A549 (cell line): ENCODE measurements at regions not wholly inside any gene's neighbourhood (a gene's known extent, or its start where the extent isn't known, plus 50 kb on each side); places are given as distances from the start of the nearest gene placed in this dataset.

Experiments
- ATAC-seq, 2 experiments: fragments of 200-7000 bp in 1 of 2; fragments of >200 bp in 1 of 2; cut with Nextera tagmentation in 1 of 2; cut with Tn5 transposase in 1 of 2; 3 replicates each; pipeline versions ENCODE4 v1.8.0 to v1.9.1; 2018 to 2020; ENCODE audit warnings: mild to moderate bottlenecking in 1 of 2, moderate library complexity in 1 of 2
- CTCF ChIA-PET: fragments of 300-600 bp; sonication (Branson Sonifier 250); formaldehyde crosslinking; extraction: SDS; loops from one replicate; lab custom pipeline; 2021; ENCODE audit warnings: antibody characterized with exemption, inconsistent platforms; lab: Yijun Ruan, JAX
- POLR2A ChIA-PET: fragments of 350-600 bp; formaldehyde crosslinking; extraction: SDS; loops from one replicate; lab custom pipeline; 2021; ENCODE audit warnings: antibody characterized with exemption, inconsistent platforms; lab: Yijun Ruan, JAX
- DNase-seq, 2 experiments: peaks; one replicate each; pipeline versions ENCODE4 v3.0.0 to v3.0.0-alpha.2; 2011 to 2016; ENCODE audit warnings: low read depth in 1 of 2, low spot score in 1 of 2
- FAIRE-seq: peaks from 2 replicates; lab custom pipeline; 2011; peaks lifted over from hg19 to GRCh38; lab: Jason Lieb, UNC
- H3K27ac ChIP-seq, 2 experiments: fragments of >200 bp; sonication (Bioruptor Twin); formaldehyde crosslinking; 3 replicates each; pipeline ENCODE4 v1.5.1; 2016 to 2017
- H3K4me1 ChIP-seq: fragments of >200 bp; sonication (Bioruptor Twin); formaldehyde crosslinking; 3 replicates; pipeline ENCODE4 v1.6.1; 2016
- H3K4me2 ChIP-seq: fragments of >200 bp; sonication (Bioruptor Twin); formaldehyde crosslinking; 3 replicates; pipeline ENCODE4 v1.6.1; 2016
- H3K4me3 ChIP-seq: fragments of >200 bp; sonication (Bioruptor Twin); formaldehyde crosslinking; 3 replicates; pipeline ENCODE4 v1.5.1; 2016
- H3K9me3 ChIP-seq: fragments of >200 bp; sonication (Bioruptor Twin); formaldehyde crosslinking; 3 replicates; pipeline ENCODE4 v1.6.1; 2016
- ATOH8 ChIP-seq: fragments of 250-450 bp; sonication (Bioruptor Pico); IDR thresholded peaks from 2 replicates; pipeline ENCODE4 v1.5.0; 2020; ENCODE audit warnings: low read depth, mild to moderate bottlenecking, moderate library complexity
- BHLHE40 ChIP-seq: IDR thresholded peaks from 2 replicates; pipeline ENCODE4 v1.6.1; 2012; ENCODE audit warnings: low read depth, low read length, inconsistent platforms
- CBX2 ChIP-seq: fragments of 200-600 bp; sonication (generic); IDR thresholded peaks from 2 replicates; pipeline ENCODE4 v1.6.1; 2016; ENCODE audit warnings: low read depth, mild to moderate bottlenecking, borderline replicate concordance
- CEBPB ChIP-seq, 2 experiments: fragments of >200 bp in 1 of 2; sonication (Bioruptor Twin) in 1 of 2; formaldehyde crosslinking in 1 of 2; IDR thresholded peaks; 2 replicates each; pipeline ENCODE4 v1.6.1; 2012 to 2016
- CHD4 ChIP-seq: fragments of 200-600 bp; sonication (generic); IDR thresholded peaks from 2 replicates; pipeline ENCODE4 v1.6.1; 2016; ENCODE audit warnings: antibody characterized with exemption, mild to moderate bottlenecking, borderline replicate concordance
- CTCF ChIP-seq: fragments of >200 bp; sonication (Bioruptor Twin); formaldehyde crosslinking; IDR thresholded peaks from 3 replicates; pipeline ENCODE4 v1.5.1; 2016
- ELK1 ChIP-seq: fragments of 150-350 bp; IDR thresholded peaks from 2 replicates; pipeline ENCODE4 v1.6.1; 2014; ENCODE audit warnings: low read depth, mild to moderate bottlenecking, low read length
- EP300 ChIP-seq, 2 experiments: fragments of >200 bp; sonication (Bioruptor Twin); formaldehyde crosslinking; IDR thresholded peaks; 2 replicates in 1 of 2; 3 replicates in 1 of 2; pipeline ENCODE4 v1.6.1; 2016 to 2017
- ESRRA ChIP-seq: fragments of 150-350 bp; IDR thresholded peaks from 2 replicates; pipeline ENCODE4 v1.6.1; 2014; ENCODE audit warnings: mild to moderate bottlenecking, low read length, borderline replicate concordance
- FOSL2 ChIP-seq, 2 experiments: fragments of 450-650 bp in 1 of 2; fragments of >200 bp in 1 of 2; sonication (Bioruptor Twin) in 1 of 2; formaldehyde crosslinking; IDR thresholded peaks; 2 replicates each; pipeline versions ENCODE4 v1.5.0 to v1.6.1; 2016 to 2020; ENCODE audit warnings: mild to moderate bottlenecking in 1 of 2, moderate library complexity in 1 of 2
- FOXS1 ChIP-seq: fragments of 250-450 bp; sonication (Bioruptor Pico); IDR thresholded peaks from 2 replicates; pipeline ENCODE4 v1.5.0; 2020; ENCODE audit warnings: mild to moderate bottlenecking, moderate library complexity
- HDAC2 ChIP-seq: fragments of 200-600 bp; sonication (generic); IDR thresholded peaks from 2 replicates; pipeline ENCODE4 v1.6.1; 2016
- HMGXB4 ChIP-seq: fragments of 250-450 bp; sonication (Bioruptor Pico); IDR thresholded peaks from 2 replicates; pipeline ENCODE4 v1.5.0; 2021; ENCODE audit warnings: mild to moderate bottlenecking, moderate library complexity, borderline replicate concordance
- HOXB5 ChIP-seq: fragments of 250-450 bp; sonication (Bioruptor Pico); IDR thresholded peaks from 2 replicates; pipeline ENCODE4 v1.5.0; 2020; ENCODE audit warnings: mild to moderate bottlenecking, moderate library complexity
- JUN ChIP-seq, 2 experiments: fragments of >200 bp; sonication (Bioruptor Twin); formaldehyde crosslinking; IDR thresholded peaks; 2 replicates in 1 of 2; 3 replicates in 1 of 2; pipeline ENCODE4 v1.6.1; 2016 to 2017
- MAFK ChIP-seq: fragments of 450-650 bp; IDR thresholded peaks from 2 replicates; pipeline ENCODE4 v1.6.1; 2014; ENCODE audit not compliant: partially characterized antibody
- NFE2L2 ChIP-seq: fragments of 150-350 bp; conservative IDR thresholded peaks from 2 replicates; pipeline ENCODE4 v1.6.1; 2014; ENCODE audit warnings: low read length
- NPAS2 ChIP-seq: fragments of 250-450 bp; sonication (Bioruptor Pico); IDR thresholded peaks from 2 replicates; pipeline ENCODE4 v1.8.0; 2022; ENCODE audit warnings: mild to moderate bottlenecking, moderate library complexity, borderline replicate concordance
- NR3C1 ChIP-seq: fragments of >200 bp; sonication (Bioruptor Twin); formaldehyde crosslinking; IDR thresholded peaks from 3 replicates; pipeline ENCODE4 v1.6.1; 2017
- PHF8 ChIP-seq: fragments of 200-600 bp; sonication (generic); IDR thresholded peaks from 2 replicates; pipeline ENCODE4 v1.6.1; 2016; ENCODE audit warnings: low read depth, mild to moderate bottlenecking, antibody characterized with exemption, moderate library complexity, borderline replicate concordance
- RARB ChIP-seq: fragments of 250-450 bp; sonication (Bioruptor Pico); IDR thresholded peaks from 2 replicates; pipeline ENCODE4 v1.8.0; 2021; ENCODE audit warnings: mild to moderate bottlenecking, moderate library complexity
- TP53 ChIP-seq: fragments of 250-450 bp; sonication (Bioruptor Pico); IDR thresholded peaks from 2 replicates; pipeline ENCODE4 v1.5.0; 2021; ENCODE audit warnings: mild to moderate bottlenecking, moderate library complexity
- ZSCAN20 ChIP-seq: fragments of 250-450 bp; sonication (Bioruptor Pico); IDR thresholded peaks from 2 replicates; pipeline ENCODE4 v1.8.0; 2022; ENCODE audit warnings: mild to moderate bottlenecking, moderate library complexity
- WGBS: methylation state at CpG from one replicate; pipeline ENCODE4 v1.1.6; 2017; ENCODE audit errors: missing lambda C conversion rate; 5-methylcytosine and 5-hydroxymethylcytosine counted together

GRCh38 chr18:27865431-27865830, 311.5 kb downstream of the CDH2 start:
- FAIRE-seq, result no peak
- TF ChIP-seq TP53 (no peak), ELK1 (no peak), CTCF (no peak), CBX2 (no peak), EP300 (IDR thresholded peaks at IDR 0.05) (no peak), RARB (CRISPR knock-in tag) (no peak), HMGXB4 (no peak), PHF8 (no peak)
- Histone ChIP-seq H3K4me1 (no peaks in the 10 kb centered on the region), H3K4me2 (no peak overlapping the region), H3K9me3 (no peaks in the 10 kb centered on the region), H3K4me3 (no peak overlapping the region), H3K27ac (no peak overlapping the region)
- ChIA-PET POLR2A (no interaction called here), CTCF (interaction anchor here (0.7 kb wide), 1 partner anchor 69 kb away, joined by 3 read pairs; no protein-coding TSS in a partner anchor)
- DNase-seq, result no peak
- WGBS, result 85% methylated on average over 1 of the region's 1 CpG
- no peak for ATAC-seq

- no peak overlapping the region for H3K27ac ChIP-seq
- CTCF ChIA-PET, result no interaction called here
- 44% methylated on average over 4 of the region's 4 CpGs for WGBS
- H3K4me2 ChIP-seq, result no peak overlapping the region
- TF ChIP-seq NFE2L2, result no peak
- no peak for TF ChIP-seq EP300 (IDR thresholded peaks at IDR 0.05)
- no peak for TF ChIP-seq CEBPB (IDR thresholded peaks at IDR 0.05)
- TF ChIP-seq HDAC2, result no peak
- no peak for TF ChIP-seq PHF8
- no peak for TF ChIP-seq HOXB5
- TF ChIP-seq NPAS2 (CRISPR knock-in tag), result no peak
- no peak for TF ChIP-seq BHLHE40
- TF ChIP-seq FOXS1, result no peak
- no peak for TF ChIP-seq ZSCAN20 (CRISPR knock-in tag)
- no peak for TF ChIP-seq CHD4
- TF ChIP-seq ESRRA, result no peak
- TF ChIP-seq MAFK, result no peak
- no peak for TF ChIP-seq ATOH8
- TF ChIP-seq FOSL2 (IDR thresholded peaks at IDR 0.05), result no peak
- no peak for TF ChIP-seq FOSL2 (CRISPR knock-in tag; IDR thresholded peaks at IDR 0.05)
- TF ChIP-seq JUN (IDR thresholded peaks at IDR 0.05), result no peak
- TF ChIP-seq NR3C1, result no peak
- POLR2A ChIA-PET, result no interaction called here
- H3K4me3 ChIP-seq, result no peak overlapping the region
- no peaks in the 10 kb centered on the region for H3K4me1 ChIP-seq
- ATAC-seq, result no peak
- no peaks in the 10 kb centered on the region for H3K9me3 ChIP-seq
- no peak for FAIRE-seq
- no peak for DNase-seq
These were observed 313.0 kb downstream of the CDH2 start for GRCh38 chr18:27863780-27864430.
